ENCODE measurements at regions not wholly inside any gene's neighbourhood (a gene's known extent, or its start where the extent isn't known, plus 50 kb on each side); places are given as distances from the start of the nearest gene placed in this dataset.

DNA sequence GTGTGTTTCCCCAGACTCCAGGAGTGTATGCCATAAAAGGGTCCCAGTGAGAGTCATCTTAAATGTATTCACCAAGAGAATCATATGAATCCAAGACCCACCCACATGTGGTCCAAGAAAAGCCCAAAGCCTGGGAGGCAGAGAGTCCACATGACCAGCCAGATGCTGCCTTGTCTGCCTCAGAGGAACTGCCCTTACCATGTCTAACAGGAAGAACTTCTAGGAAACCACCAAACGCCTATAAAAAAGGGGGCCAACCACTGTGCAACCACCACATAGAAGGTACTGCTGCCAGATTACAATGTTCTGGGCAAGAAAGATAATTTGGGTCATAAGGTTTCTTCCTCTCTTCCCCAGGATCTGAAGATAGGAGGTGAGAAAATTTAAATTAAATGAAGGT is 129.8 kb upstream of the SLC24A2 start:
- TF ChIP-seq, protein P1, sequence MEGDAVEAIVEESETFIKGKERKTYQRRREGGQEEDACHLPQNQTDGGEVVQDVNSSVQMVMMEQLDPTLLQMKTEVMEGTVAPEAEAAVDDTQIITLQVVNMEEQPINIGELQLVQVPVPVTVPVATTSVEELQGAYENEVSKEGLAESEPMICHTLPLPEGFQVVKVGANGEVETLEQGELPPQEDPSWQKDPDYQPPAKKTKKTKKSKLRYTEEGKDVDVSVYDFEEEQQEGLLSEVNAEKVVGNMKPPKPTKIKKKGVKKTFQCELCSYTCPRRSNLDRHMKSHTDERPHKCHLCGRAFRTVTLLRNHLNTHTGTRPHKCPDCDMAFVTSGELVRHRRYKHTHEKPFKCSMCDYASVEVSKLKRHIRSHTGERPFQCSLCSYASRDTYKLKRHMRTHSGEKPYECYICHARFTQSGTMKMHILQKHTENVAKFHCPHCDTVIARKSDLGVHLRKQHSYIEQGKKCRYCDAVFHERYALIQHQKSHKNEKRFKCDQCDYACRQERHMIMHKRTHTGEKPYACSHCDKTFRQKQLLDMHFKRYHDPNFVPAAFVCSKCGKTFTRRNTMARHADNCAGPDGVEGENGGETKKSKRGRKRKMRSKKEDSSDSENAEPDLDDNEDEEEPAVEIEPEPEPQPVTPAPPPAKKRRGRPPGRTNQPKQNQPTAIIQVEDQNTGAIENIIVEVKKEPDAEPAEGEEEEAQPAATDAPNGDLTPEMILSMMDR (IDR thresholded peaks at IDR 0.05), result no peak
- TF ChIP-seq POLR2A (IDR thresholded peaks at IDR 0.05), result no peak
- no peak for TF ChIP-seq POLR2AphosphoS5 (IDR thresholded peaks at IDR 0.05)
- TF ChIP-seq EP300 (IDR thresholded peaks at IDR 0.05), result no peak

Data from stomach (tissue), 4 donors.